Chondrocyte (in vitro differentiated cells): ENCODE measurements at regions not wholly inside any gene's neighbourhood (a gene's known extent, or its start where the extent isn't known, plus 50 kb on each side); places are given as distances from the start of the nearest gene placed in this dataset.

ENCODE experiments used
- DNase-seq: peaks from one replicate; pipeline ENCODE4 v3.0.0; 2021; ENCODE audit warnings: mixed read lengths, low spot score
- H3K27ac Mint-ChIP-seq: one replicate; pipeline ENCODE4 v1.8.0; 2021; ENCODE audit warnings: mild to moderate bottlenecking, moderate library complexity, mixed read lengths; ENCODE audit not compliant: unreplicated experiment
- H3K27me3 Mint-ChIP-seq: 2 replicates; pipeline ENCODE4 v1.8.0; 2021; ENCODE audit warnings: low read depth, mixed read lengths
- H3K36me3 Mint-ChIP-seq: 2 replicates; pipeline ENCODE4 v1.8.0; 2021; ENCODE audit warnings: low read depth, mixed read lengths
- H3K4me1 Mint-ChIP-seq: 2 replicates; pipeline ENCODE4 v1.8.0; 2021; ENCODE audit warnings: low read depth, mild to moderate bottlenecking, mixed read lengths
- H3K4me3 Mint-ChIP-seq: one replicate; pipeline ENCODE4 v1.8.0; 2021; ENCODE audit warnings: mild to moderate bottlenecking, moderate library complexity, mixed read lengths; ENCODE audit not compliant: unreplicated experiment
- H3K9me3 Mint-ChIP-seq: 2 replicates; pipeline ENCODE4 v1.8.0; 2021; ENCODE audit warnings: low read depth, mixed read lengths
- TF ChIP-seq, protein P1 (sequence below): fragments of 200-600 bp; sonication (generic); IDR thresholded peaks from 2 replicates; pipeline ENCODE4 v1.5.0; 2021; ENCODE audit warnings: antibody characterized with exemption, mild to moderate bottlenecking, moderate library complexity

DNA sequence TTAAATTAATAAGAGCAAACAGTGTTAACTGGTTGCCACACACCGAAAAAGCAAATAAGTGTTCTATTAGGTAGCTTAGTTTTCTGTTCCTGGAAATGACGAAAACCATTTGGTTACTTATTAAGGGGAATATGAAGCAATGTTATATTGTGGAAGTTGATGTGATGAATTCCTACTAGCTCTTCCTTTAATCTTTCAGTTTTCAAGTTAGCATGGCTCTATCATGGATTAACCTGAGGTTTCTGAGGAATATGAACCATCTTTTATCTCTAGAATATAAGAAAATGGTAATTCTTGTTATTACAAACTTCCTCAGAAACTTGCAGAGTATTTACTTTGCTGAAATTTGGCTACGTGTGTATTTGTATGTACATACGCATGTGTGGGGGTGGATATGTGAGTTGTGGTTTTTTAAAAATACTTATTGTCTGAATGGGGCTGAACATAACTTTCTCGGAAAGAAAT is 245.7 kb downstream of the KCNC2 start:
- Mint-ChIP-seq H3K9me3 (peaks cover 2% of the 10 kb centered on the region), H3K27ac (no peak overlapping the region), H3K27me3 (peaks cover 5% of the 10 kb centered on the region), H3K4me1 (no peaks in the 10 kb centered on the region), H3K36me3 (no peaks in the 10 kb centered on the region), H3K4me3 (no peak overlapping the region)
- TF ChIP-seq, protein P1, sequence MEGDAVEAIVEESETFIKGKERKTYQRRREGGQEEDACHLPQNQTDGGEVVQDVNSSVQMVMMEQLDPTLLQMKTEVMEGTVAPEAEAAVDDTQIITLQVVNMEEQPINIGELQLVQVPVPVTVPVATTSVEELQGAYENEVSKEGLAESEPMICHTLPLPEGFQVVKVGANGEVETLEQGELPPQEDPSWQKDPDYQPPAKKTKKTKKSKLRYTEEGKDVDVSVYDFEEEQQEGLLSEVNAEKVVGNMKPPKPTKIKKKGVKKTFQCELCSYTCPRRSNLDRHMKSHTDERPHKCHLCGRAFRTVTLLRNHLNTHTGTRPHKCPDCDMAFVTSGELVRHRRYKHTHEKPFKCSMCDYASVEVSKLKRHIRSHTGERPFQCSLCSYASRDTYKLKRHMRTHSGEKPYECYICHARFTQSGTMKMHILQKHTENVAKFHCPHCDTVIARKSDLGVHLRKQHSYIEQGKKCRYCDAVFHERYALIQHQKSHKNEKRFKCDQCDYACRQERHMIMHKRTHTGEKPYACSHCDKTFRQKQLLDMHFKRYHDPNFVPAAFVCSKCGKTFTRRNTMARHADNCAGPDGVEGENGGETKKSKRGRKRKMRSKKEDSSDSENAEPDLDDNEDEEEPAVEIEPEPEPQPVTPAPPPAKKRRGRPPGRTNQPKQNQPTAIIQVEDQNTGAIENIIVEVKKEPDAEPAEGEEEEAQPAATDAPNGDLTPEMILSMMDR, result no peak
- DNase-seq, result no peak

DNA sequence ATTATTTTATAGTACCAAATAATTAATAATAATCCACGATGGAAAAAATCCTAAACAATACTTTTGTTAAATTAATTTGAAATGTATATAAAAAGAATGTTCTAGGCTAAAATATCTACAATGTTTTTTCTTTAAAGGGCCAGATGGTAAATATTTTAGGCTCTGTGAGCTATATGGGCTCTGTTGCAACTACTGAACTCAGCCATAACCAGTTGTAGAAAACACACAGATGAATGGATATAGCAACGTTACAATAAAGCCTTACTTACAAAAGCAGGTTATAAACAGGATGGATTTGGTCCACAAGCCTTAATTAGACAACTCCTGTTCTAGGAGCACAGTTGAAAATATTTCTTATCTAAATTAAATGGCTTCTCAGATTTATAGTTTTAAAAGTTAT is 245.2 kb downstream of the KCNC2 start:
- H3K36me3 Mint-ChIP-seq, result no peaks in the 10 kb centered on the region
- no peak overlapping the region for H3K4me3 Mint-ChIP-seq
- no peak overlapping the region for H3K27ac Mint-ChIP-seq
- no peak for DNase-seq
- TF ChIP-seq, protein P1, result no peak
- H3K4me1 Mint-ChIP-seq, result no peaks in the 10 kb centered on the region
- H3K27me3 Mint-ChIP-seq, result peaks cover 5% of the 10 kb centered on the region
- no peaks in the 10 kb centered on the region for H3K9me3 Mint-ChIP-seq

DNA sequence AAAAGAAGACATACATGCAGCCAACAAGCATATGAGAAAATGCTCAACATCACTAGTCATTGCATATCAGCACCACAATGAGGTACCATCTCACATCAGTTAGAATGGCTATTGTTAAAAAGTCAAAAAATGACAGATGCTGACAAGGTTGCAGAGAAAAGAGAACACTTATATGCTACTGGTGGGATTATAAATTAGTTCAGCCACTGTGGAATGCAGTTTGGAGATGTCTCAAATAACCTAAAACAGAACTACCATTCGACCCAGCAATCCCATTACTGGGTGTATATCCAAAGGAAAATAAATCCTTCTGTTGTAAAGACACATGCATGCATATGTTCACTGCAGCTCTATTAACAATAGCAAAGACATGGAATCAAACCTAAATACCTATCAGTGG is 238.4 kb downstream of the KCNC2 start:
- Mint-ChIP-seq H3K27me3 (peaks cover 7% of the 10 kb centered on the region), H3K27ac (no peak overlapping the region), H3K4me1 (no peaks in the 10 kb centered on the region), H3K36me3 (no peaks in the 10 kb centered on the region), H3K9me3 (peaks cover 6% of the 10 kb centered on the region), H3K4me3 (no peak overlapping the region)
- DNase-seq, result no peak
- TF ChIP-seq, protein P1, result no peak

DNA sequence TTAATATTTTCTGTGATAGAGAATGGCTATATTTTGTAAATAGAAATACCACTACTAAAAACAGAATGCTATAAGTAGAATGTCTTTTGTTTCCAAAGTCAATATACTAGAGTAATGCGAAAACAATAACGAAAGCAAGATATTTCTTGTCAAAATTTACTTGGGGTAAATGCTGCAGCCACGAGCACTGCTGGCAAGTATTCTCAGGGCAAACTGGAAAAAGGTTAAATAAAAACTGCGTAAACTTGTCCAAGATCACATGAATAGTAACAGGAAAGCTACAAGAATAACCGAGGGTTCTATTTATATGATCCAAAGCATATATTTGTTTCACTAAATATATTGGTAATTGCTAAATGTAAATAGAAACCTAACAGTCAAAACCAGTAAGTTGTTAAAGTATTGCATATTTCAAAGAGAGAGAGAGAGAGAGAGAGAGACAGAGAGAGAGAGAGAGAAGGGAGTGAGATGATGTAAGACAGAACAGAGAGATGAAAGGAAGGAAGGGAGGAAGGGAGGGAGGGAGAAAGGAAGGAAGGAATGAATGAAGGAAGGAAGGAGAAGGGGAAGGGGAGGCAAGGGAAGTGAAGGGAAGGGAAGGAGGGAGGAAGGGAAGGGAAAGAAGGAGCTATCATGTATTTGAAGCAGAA is 231.7 kb downstream of the KCNC2 start:
- Mint-ChIP-seq H3K27me3 (peaks cover 12% of the 10 kb centered on the region), H3K4me1 (no peaks in the 10 kb centered on the region), H3K27ac (no peak overlapping the region), H3K36me3 (no peaks in the 10 kb centered on the region), H3K9me3 (no peaks in the 10 kb centered on the region), H3K4me3 (no peak overlapping the region)
- no peak for DNase-seq
- TF ChIP-seq, protein P1, result no peak

DNA sequence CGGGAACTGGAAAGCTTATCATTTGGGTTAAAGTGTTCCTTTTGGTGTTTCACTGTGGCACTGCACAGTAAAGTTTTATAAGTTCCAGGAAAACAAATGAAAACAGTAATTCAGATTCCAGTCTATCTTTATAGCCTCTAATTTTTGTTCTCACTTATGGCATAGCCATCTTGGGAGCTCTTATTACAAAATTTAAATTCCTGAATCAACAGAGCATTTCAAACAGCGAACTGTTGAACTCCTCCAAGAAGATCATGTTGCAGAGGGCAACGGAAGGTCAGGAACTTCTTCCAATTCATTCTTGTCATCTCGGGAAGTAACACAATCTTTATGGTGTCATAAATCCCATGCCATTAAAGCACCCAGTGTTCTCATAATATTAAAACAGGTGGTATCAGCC is 229.1 kb downstream of the KCNC2 start:
- Mint-ChIP-seq H3K27me3 (peaks cover 12% of the 10 kb centered on the region), H3K9me3 (no peaks in the 10 kb centered on the region), H3K36me3 (no peaks in the 10 kb centered on the region), H3K4me1 (no peaks in the 10 kb centered on the region), H3K4me3 (no peak overlapping the region), H3K27ac (no peak overlapping the region)
- no peak for DNase-seq
- TF ChIP-seq, protein P1, result no peak
